ENCODE measurements at regions not wholly inside any gene's neighbourhood (a gene's known extent, or its start where the extent isn't known, plus 50 kb on each side); places are given as distances from the start of the nearest gene placed in this dataset.

DNA sequence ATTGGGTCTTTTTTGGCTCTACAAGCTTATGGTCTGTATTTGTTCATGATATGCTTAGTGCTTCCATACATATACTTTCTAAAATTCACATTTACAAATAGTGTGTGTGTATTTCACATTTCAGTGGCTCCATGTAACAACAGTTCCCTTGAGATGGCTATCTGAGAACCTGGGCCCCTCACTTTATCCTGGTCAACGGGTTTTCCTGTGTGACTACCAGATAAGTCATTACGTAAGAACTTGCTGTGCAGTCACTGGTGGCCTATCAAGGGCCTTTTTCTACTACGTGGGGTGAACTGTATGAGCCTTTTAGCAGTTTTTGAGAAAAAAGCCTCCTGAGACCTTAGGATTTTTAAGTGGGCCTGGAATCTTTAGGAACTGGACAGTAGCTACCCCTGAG, 454.1 kb downstream of the PCNX1 start:
- peak in 1 of 2 donors; percentile 52 for DNase-seq (ENCODE audit: low read depth in 2 of 2)

DNA sequence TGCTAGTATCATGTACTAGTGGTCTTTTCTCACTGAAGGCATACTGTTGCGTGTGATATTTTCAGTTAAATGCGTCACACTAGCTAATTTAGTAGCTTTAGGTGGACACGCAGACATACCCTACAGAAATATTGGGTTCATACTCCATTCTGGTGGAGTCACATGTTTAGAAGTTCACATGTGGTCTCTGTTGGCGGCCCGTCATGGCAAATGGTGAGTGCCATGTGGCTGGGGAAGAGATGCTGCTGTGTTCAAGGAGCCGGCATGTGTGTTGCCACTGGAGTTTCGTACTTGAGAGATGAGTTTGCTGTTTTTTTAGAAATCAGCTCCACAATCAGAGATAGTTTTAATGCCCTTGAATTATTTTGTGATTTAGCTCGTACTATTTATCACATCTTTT, 454.6 kb downstream of the PCNX1 start:
- DNase-seq (ENCODE audit: low read depth in 2 of 2) = no peak

DNA sequence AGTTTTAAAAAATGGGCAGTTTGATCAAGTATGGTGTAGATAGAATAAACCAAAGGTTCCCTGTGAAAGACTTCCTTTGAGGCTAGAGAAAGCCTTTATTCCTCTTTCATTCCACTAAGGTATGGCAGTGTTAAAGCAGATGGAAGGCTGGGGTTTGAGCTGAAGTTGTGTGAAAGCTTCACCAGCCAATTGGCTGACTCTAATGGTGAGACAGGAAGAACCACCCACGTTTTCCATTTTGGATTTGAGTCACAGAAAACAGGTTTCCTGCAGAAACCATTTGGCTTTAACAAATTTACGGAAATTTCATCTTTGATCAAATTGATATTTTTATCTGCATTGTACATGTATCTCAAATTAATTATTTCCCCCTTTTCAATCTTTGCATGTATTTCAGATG, 455.0 kb downstream of the PCNX1 start:
- no peak for DNase-seq (ENCODE audit: low read depth in 2 of 2)

DNA sequence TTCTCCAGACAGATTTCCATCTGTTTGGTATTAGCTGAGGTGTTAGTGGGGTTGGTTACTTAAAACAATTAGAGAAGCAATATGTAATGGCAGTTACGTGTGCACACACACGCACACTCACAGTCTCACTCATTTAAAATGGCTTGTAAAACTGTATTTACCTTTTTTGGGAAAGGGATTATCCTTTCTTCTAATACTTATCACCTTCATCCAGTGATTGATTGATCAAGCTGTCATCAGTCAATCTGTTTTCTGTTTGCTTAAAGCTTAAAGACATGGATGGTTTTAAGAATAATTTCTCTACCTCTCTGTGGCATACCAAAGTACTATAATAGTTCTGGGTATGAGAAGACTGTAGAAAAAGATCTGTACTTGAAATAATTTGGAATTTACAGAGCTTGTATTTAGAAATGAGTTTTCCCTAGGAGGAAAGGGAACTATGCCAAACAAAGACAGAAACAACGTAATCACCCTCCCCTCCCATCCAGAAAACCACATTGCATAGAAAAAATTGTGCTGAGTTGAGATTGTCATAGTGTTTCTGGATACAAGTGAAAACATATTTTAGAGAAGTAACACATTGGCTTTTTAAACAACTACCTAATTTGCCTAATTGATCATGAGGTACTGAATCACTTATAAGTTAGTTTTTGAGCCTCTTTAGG, 455.8 kb downstream of the PCNX1 start:
- DNase-seq (ENCODE audit: low read depth in 2 of 2) = peak in 1 of 2 donors; percentile 43

DNA sequence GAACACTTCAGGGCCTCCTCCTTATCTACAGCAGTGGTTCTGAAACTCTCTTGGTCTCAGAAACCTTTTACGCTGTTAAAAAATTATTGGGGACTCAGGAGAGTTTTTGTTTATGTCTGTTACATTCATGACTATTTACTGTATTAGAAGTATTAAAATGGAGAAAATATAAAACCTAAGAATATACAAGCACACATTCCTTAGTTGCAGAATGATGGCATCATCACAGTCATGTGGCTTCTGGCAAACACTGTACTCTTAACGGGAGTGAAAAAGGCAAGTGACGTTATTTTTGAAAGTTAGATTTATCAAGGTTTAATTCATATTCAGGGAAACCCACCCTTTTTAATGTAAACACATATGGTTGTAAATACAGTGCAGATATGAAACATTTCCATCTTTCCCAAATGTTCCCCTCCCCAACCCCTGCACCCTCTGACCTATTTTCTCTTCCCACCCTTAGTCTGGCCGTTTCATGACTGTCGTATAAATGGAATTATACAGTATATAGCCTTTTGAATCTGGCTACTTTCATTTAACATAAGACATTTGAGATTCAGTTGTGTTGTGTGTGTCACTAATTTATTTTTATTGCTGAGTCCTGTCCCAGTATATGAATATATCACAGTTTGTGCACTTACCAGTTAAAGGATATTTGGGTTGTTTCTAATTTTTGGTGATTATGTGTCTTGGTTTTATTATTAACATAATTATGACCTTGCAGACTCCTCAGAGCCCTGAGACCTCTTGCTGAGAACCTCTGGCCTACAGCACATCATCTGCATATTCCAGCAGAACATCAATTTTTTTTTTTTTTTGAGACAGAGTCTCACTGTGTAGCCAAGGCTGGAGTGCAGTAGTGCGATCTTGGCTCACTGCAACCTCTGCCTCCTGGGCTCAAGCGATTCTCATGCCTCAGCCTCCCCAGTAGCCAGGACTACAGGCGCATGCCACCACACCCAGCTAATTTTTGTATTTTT, 457.0 kb downstream of the PCNX1 start:
- peak in 1 of 2 donors; percentile 38 for DNase-seq (ENCODE audit: low read depth in 2 of 2)

DNA sequence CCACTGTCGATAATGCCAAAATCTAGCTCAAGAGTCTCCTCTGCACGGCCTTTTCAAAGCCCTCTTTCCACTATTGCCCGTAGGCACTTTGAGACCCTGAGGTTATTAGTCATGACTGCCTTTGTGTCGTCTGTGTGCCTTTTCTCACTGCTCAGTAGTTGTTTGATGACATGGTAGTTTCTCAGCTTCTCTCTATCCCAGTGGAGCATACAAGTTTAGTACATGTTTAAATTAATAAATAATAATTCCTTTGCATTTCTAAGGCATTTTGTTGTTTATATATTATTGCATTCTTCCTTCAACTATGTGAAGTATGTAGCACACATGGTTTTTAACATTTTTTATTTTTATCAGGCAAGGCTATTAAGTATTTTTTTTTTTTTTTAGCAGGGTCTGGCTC, 458.1 kb downstream of the PCNX1 start:
- no peak for DNase-seq (ENCODE audit: low read depth in 2 of 2)

DNA sequence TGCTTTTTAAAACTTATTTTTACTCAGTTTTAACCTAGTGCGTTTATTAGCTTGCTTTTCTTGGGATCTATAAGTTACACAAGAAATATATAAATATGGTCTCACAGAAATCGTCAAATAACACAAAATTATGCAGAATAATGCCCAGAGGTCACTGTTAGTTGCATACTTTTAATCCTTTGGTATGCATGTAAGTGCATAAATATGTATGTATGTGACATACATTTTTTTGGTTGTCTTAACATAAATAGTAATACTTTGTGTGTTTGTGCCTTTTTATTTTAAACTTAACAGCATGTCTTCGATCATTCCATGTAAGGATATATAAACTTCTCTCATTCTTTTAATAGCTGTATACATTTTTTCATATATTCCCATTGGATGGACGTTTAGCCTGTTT, 459.6 kb downstream of the PCNX1 start:
- no peak for DNase-seq (ENCODE audit: low read depth in 2 of 2)

DNA sequence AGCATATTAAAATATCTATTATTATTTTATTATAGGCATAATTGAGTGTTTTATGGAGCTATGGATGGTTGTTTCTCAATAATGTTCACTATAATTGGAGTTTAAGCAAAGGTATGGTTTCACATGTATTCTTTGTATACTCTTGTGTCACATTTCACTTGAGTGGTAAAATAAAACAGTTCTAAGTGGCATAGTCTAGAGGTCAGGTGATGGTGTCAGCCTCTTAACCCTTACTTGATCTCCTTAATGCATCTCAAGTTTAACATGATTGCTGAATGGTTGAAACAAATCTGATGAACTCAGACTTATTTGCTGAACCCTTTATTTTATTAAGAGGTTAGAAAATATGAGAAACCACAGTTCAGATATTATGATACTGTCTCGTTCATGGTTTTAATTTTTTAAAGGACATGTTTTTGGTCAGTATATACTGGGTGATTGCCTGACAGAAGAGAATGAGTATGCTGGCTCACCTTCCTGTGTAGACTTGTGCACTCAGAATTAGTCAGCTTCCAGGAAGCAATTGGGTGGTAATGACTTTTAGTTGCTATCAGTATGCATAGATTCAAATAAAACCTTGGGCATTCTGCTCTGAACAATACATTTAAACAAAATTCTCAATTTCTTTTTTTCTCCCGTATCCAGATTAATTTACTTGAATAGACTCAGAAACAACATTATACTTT, 464.6 kb downstream of the PCNX1 start:
- DNase-seq (ENCODE audit: low read depth in 2 of 2) = peak; percentile 62 to 92

DNA sequence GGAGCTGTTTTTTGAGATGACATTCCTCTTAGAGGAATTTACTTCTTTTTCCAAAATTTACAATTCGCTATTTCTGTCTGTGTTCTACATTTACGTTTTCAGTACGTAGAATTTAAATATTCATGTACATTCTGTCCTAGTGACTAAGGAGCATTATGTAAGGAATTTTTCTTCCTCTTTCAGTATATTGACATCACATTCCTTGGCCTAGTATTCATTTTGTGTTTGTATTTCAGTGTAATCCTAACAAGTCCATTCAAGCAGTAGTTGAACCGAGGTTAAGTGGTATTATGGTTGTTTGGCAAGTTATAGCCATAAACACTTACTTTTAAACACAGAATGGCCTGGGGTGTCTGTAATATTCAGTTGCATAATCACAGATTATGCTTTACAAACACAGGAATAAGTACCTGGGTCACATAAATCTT, 465.2 kb downstream of the PCNX1 start:
- peak in 1 of 2 donors; percentile 49 for DNase-seq (ENCODE audit: low read depth in 2 of 2)

DNA sequence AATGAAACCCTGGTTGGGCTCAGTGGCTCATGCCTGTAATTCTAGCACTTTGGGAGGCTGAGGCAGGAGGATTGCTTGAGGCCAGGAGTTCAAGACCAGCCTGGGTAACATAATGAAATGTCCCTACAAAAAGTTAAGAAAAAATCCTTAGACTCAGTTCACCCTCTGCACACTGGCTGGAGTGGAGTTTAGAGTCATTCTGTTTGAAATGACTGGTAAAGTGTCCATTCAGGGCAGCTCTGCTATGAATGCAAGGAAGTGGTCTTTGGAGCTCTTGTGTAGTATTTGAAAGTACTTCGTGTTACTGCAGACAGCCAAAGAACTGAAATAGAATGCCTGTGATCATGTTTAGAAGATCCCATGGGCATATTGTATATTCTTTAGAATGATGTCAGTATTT, 466.5 kb downstream of the PCNX1 start:
- DNase-seq (ENCODE audit: low read depth in 2 of 2) = no peak

DNA sequence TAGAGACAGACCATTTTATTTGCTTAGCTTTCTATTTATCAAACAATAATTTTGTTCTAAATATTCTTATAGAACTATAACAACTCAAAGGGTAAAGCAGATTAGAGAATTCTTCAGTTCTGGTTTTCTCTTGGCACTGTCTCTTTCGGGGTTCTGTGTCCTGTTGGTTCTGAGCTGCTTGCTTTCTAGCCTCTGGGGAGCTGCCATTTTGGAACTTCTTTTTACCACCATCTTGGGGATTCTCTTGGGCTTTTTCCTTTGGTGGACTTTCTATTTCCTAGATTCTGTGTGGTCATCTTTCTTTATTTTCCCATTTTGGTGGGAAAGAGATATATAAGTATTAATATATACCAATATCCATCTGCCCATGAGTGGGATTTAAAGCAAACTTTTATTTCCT, 467.7 kb downstream of the PCNX1 start:
- DNase-seq (ENCODE audit: low read depth in 2 of 2) = no peak

DNA sequence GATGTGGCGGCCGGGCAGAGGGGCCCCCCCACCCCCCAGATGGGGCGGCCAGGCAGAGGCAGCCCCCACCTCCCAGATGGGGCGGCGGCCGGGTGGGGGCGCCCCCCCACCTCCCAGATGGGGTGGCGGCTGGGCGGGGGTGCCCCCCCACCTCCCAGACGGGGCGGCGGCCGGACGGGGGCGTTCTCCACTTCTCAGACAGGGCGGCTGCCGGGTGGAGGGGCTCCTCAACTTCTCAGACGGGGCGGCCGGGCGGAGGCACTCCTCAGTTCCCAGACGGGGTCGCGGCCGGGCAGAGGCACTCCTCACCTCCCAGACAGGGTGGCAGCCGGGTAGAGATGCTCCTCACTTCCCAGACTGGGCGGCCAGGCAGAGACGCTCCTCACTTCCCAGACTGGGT, 469.8 kb downstream of the PCNX1 start:
- no peak for DNase-seq (ENCODE audit: low read depth in 2 of 2)

DNA sequence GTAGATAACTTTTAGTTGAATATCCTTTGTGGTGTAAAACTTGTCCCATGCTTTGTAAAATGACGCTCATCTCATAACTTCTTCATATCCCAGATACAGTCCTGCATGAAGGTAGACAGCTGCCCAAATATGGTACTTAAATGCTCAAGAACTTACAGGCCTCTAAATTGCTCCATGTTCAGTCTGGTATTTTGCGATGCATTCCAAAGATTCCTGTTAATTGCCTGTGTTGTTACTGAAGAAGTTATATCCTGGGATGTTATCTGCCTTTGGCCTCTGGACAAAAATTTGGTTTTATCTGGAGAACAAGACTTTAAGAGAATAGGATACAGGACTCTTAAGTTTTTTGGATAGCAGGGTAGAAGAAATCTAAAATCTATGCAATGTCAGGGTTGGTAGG, 473.0 kb downstream of the PCNX1 start:
- peak in 1 of 2 donors; percentile 14 for DNase-seq (ENCODE audit: low read depth in 2 of 2)

DNA sequence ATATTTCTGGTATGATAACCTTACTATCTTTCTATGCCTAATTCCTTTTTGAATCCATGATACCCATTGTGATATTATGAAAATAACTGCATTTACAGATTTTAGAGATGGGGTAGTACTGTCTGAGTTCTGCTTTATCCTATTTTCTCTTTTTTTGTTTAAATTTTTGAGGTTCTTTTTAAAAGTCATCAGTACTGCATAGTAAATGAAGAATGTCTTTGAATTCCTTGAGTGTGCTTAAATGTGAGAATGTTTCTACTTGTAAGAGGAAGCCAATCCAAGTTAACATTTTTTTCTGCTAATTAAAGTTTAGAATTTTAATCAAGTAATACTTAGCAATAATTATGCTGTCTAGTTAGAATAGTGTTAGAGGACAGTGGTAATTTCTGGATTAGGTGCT, 474.6 kb downstream of the PCNX1 start:
- no peak for DNase-seq (ENCODE audit: low read depth in 2 of 2)

DNA sequence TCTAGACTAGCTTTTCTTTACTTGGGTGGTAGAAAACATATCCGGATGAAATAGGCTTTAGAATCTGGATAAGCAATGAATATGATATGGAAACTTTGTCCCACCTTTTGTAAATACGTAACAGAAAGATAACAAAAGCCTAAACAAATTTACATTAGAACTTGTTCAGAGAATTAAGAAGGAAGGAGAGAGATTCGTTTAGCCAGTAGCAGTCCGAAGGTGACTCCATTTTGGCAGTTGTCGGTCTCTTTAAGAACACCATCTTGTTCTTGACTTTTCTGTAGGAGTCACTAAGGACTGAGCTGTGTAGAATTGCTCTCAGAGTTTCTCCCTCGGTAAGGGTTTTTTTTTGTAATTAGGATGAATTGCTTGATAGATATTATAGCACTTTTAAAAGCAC, 475.1 kb downstream of the PCNX1 start:
- no peak for DNase-seq (ENCODE audit: low read depth in 2 of 2)

DNA sequence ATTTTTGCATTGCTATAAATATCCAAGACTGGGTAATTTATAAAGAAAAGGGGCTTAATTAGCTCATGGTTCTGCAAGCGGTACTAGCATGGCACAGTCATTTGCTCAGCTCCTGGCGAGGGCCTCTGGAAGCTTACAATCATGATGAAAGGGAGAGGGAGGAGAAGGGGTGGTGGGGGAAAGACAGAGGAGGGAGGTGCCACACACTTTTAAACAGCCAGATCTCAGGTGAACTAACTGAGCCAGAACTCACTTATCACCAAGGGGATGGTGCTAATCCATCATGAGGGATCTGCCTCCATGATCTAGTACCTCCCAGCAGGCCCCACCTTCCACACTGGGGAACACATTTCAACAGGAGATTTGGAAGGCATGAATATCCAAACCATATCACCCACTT, 476.3 kb downstream of the PCNX1 start:
- no peak for DNase-seq (ENCODE audit: low read depth in 2 of 2)

DNA sequence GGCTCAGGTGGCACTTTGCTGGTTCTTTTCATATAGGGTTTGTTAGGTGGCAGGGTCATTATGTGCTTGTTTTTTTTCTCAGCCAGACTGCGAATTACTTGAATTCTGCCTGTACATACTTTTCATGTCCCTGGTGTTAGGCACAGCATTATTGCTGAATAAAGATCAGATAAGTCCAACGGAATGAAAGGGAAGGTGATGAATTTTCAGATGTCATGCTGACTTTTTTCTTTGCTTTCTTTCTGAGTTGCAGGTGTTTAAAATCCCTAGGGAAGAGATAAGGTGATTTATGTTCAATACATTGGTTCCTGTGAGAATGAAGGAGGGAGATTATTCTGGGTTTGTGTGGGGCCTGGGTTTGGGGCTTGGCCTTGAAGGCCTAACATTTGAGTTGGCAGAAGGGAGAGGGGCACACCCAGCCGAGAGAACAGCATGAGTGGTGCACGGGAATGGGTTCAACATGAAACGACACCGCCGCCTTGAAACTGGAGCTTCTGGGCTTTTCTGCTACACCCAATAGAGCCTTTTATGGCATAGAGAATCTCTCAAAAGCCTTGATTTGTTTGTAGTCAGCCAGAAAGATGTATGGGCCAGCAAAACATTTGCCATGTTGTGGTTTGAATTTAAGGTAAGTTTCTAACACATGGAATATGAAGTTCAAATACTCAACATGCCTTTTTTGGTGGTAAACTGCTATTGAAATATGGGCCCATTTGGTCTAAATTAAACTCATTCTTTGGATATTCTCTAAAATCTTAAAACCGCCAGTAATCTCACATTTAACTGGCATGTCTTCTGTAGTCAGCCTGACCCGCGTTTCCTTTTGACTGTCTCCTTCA, 477.0 kb downstream of the PCNX1 start:
- no peak for DNase-seq (ENCODE audit: low read depth in 2 of 2)

DNA sequence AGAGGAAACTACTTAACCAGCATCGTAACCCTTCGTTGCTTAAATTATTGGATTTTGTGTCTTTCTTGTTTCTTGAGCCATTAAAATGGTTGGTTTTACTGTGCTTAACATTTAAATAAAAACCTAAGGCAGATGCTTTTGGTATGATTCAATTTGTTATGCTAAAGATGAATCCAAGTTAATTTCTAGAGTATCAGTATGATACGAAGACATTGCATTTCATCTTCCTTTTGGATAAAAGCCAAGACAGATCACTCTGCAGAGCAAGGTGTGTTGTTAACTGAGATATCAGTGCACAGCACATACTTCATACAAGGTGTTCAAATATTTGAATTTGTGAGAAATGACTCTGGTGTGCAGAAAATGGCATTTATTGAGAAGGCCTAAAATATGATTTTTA, 480.5 kb downstream of the PCNX1 start:
- DNase-seq (ENCODE audit: low read depth in 2 of 2) = no peak

DNA sequence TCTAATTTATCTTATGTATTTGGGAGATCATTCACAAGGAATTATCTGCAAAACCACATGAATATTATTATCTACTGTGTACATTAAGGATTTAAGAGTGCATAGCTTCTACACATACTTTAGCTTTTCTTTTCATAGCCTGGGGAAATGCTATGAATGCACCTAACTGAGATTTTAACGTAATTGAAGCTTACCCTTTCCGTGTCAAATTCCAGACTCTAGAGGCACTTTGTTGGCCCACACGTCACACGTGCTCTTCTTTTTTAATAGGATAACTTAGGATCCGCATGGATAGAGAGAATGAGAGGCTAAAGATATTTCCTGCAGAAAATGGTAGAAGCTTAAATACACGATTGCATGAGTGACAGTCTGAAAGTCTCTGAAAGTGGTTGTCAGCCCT, 481.1 kb downstream of the PCNX1 start:
- DNase-seq (ENCODE audit: low read depth in 2 of 2) = no peak

DNA sequence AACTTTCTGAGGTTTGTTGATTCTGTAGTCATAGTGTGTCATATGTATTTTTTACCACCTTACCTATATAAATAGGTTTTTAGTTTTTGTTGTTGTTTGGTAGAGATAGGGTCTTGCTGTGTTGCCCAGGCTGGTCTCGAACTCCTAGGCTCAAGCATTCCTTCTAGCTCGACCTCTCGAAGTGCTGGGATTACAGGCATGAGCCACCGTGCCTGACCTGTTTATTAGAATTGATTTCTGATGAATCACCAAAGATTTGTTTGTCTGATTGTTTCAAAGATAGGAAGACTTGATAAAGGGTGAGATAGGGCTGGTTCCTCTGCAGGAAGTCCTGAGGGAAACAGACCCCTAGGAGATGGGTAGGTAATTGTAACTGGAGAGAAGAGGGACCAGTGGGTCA, 481.6 kb downstream of the PCNX1 start:
- no peak for DNase-seq (ENCODE audit: low read depth in 2 of 2)

DNA sequence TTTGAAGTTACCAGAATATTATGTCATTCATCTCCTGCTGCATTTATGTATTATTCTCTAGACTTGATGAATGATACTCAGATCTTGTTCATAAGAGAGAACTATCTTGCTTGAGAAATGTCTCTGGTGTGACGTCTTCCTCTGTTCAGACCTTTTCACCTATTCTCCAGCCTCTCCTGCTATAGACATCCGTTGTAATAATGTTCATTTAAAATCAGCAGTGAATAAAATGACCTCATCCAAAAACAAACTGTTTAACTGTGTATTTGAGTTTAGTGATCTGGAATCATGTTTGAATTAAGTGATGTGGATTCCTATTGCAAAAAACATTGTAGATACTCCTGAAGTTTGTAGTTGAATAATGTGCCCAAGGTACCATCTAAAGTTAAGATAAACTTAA, 487.1 kb downstream of the PCNX1 start:
- peak in 1 of 2 donors; percentile 58 for DNase-seq (ENCODE audit: low read depth in 2 of 2)
